ENCODE measurements at regions not wholly inside any gene's neighbourhood (a gene's known extent, or its start where the extent isn't known, plus 50 kb on each side); places are given as distances from the start of the nearest gene placed in this dataset.

- DNase-seq = no peak
These were observed 269.0 kb downstream of the SNX10 start for GRCh38 chr7:26560526-26561256.

- DNase-seq = no peak
These were observed 271.2 kb downstream of the SNX10 start for GRCh38 chr7:26562841-26563240.

DNA sequence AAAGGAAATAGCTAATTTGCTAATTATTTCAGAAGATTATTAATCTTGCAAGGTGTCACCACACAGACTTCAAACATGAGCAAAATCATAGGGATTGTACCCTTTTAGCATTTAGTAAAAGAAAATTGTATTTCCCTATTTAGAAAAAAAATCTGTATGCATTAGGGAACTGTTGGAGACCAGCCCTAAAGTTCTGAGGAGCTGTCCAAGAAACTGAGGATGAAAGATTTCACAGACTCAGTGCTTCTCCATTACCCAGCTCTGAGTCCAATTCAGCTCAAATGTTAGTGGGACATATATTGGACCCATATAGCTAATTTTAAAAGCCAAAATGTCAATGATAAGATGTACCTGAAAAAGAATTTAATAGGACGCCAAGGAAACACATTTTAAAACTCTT, 271.7 kb downstream of the SNX10 start:
- DNase-seq = no peak

DNA sequence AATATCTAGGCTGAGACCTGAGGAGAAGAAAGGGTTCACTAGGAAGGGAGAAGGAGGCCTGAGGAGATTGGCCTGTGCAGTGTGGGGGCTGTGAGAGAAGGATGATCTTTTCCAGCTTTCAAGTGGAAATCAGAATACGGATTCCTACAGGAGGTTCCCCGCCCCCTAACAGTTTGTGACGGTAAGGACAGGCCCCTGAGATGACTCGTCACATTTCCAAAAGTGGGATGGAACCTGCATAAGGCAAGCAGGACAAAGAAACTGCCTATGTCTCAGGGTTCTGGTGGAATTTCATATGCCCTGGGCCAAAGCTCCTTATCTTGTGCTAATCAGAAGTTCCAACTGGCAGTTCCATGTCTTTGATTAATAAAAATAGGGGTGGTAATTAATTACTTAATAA, 275.6 kb downstream of the SNX10 start:
- no peak for DNase-seq

GRCh38 chr7:26574476-26574875, 282.8 kb downstream of the SNX10 start:
- DNase-seq = no peak

- no peak for DNase-seq
These were observed 284.3 kb downstream of the SKAP2 start for GRCh38 chr7:26580064-26580591.

GRCh38 chr7:26580711-26581110, 283.7 kb downstream of the SKAP2 start:
- DNase-seq = no peak

GRCh38 chr7:26583094-26583648, 281.2 kb downstream of the SKAP2 start:
- peak; percentile 1 for DNase-seq

DNA sequence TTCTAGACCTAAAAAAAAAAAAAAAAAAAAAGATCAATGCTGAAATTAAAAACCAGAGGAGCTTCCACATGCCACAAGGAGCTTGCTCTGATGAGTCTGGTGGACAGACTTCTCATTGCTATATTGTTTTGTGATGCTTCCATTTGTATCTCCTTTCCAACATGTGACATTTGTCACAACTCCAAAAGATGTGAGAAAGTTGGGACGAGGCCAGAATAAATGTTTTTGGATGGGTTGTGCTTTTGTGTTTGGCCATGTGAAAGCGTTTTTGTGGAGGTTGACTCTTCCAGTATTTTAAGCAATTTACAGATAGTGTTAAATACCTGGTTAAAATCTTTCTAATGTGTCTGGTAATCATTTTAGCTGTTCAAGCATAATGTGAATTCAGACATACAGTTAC, 280.1 kb downstream of the SKAP2 start:
- no peak for DNase-seq

GRCh38 chr7:26584987-26585665, 279.3 kb downstream of the SKAP2 start:
- no peak for DNase-seq

DNA sequence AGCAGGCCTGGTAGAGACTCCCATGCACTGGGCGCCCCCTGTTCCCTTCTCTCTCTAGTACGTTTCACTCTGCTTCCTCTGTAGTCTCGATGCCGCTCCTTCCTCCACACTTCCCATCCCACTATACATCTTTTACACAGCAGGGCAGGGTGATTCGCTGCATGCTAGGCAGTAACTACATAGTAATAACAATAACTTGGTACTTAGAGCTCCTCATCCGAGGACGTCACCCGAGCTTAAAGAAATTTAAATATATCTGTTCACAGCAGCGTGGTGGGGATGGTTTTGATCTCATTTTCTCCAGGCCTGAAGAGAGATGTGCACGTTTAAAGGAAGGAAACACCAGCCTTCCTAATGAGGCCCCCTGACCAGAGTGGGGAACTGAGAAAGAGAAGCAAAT, 276.9 kb downstream of the SKAP2 start:
- DNase-seq = no peak

DNA sequence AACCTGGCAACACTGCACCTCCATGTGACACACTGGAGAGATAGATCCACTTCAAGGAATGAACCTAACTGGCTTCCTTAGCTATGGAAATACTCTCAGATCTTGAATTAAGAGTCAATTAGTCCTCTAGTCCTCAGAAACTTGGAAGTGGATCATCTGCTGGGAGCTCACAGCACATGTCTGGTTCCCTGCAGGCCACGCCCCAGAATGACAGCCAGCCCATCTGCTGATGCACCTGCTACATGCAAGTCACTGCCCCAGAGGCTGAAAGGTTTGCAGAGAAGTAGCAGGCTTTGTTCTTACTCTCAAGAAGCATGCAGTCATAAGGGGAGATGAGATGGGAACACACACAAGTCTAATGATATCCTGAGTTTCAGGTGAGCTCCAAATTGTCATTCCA, 275.9 kb downstream of the SKAP2 start:
- DNase-seq = no peak

GRCh38 chr7:26590709-26591108, 273.7 kb downstream of the SKAP2 start:
- DNase-seq = peak; percentile 0

- DNase-seq = no peak
These were observed 272.4 kb downstream of the SKAP2 start for GRCh38 chr7:26592011-26592410.

GRCh38 chr7:26593393-26593792, 271.0 kb downstream of the SKAP2 start:
- no peak for DNase-seq

- no peak for DNase-seq
These were observed 270.5 kb downstream of the SKAP2 start for GRCh38 chr7:26593896-26594295.

DNA sequence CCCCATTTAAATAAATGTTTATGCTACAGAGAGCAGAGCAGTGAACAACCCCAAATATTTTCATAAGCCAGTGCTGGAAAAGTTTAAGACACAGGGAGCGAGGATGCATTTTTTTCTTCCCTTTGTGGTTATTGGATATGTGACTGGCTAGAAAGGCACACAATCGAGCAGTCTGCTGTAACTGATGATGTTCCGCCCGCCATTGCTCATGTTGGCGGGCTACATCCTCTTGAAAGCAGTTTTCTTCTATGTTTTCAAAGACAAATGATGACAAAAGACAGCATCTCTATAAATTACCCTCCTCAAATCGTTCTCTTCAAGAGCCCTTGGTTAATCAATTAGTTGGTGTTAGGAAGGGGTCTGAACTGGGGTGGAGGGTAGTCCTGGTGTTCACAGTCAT, 269.8 kb downstream of the SKAP2 start:
- DNase-seq = no peak

GRCh38 chr7:26598867-26599266, 265.5 kb downstream of the SKAP2 start:
- DNase-seq = no peak

GRCh38 chr7:26599982-26600381, 264.4 kb downstream of the SKAP2 start:
- no peak for DNase-seq

DNA sequence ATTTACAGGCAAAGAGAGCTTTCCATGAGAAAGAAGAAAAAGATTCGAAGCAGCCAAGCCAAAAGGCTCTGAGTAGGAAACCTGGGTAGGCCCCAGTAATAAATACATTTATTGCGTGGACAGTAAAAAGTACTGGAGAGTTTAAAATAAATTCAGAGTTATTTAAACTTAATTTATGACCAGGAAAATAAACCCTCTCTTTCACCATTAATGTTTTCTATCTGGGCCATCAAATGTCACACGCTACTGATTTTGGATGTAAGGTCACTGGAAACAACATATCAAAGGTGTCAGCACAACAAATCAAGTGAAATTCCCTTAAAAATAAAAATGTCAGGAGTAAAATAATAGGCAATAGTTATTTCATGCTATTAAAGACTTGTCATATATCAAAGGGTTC, 264.0 kb downstream of the SKAP2 start:
- no peak for DNase-seq

DNA sequence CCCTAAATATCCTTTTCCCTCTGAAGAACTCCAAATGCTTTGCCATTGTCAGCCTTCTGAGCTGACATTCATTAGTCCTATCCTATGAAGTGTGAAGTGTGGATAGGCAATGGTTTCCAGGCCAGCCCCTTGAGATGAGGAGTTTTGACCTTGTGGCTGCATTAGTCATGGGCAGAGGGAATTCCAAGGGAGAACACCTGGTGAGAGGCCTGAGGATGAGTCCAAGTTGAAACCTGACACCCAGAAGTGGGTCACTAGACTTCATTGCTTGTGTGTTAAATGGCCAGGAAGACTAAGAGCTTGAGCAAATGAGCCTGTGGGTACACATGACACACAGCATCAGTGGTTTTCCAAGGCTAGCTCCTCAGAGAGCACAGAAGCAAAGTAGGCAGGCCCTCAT, 260.8 kb downstream of the SKAP2 start:
- DNase-seq = no peak

GRCh38 chr7:26608402-26608801, 256.0 kb downstream of the SKAP2 start:
- no peak for DNase-seq

DNA sequence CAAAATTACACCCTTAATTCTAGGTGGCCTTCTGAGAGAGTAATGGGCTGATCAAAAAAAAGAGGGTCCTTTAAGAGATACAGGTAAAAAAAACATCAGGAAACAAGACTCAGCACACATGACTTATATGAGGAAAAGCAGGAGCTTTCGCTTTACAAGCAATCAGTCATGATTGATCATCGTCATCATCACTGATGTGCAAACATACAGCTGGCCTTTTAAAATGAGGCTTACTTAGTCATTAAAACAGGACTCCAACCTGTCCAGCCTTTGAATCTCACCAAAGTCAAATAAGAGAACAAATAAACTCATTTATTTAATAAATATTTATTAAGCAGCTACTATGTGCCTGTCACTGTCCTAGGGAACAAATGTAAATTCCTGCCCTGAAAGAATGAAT, 255.3 kb downstream of the SKAP2 start:
- no peak for DNase-seq

GRCh38 chr7:26609532-26609931, 254.9 kb downstream of the SKAP2 start:
- DNase-seq = no peak
